HFFc6 (cell line): ENCODE measurements at regions not wholly inside any gene's neighbourhood (a gene's known extent, or its start where the extent isn't known, plus 50 kb on each side); places are given as distances from the start of the nearest gene placed in this dataset.

Experiments used
- DNase-seq: peaks from one replicate; pipeline ENCODE4 v3.0.0-alpha.2; 2018
- H3K27ac Mint-ChIP-seq: 2 replicates; pipeline ENCODE4 v1.8.0; 2020; ENCODE audit warnings: mild to moderate bottlenecking, mixed read lengths
- H3K27me3 Mint-ChIP-seq: 2 replicates; pipeline ENCODE4 v1.8.0; 2021; ENCODE audit warnings: mild to moderate bottlenecking, moderate library complexity, mixed read lengths; ENCODE audit not compliant: insufficient read depth
- H3K36me3 Mint-ChIP-seq: 2 replicates; pipeline ENCODE4 v1.8.0; 2021; ENCODE audit warnings: low read depth, mixed read lengths
- H3K4me1 Mint-ChIP-seq: 2 replicates; pipeline ENCODE4 v1.8.0; 2020; ENCODE audit warnings: low read depth, mixed read lengths
- H3K4me3 Mint-ChIP-seq: 2 replicates; pipeline ENCODE4 v1.8.0; 2020; ENCODE audit warnings: mild to moderate bottlenecking, moderate library complexity, mixed read lengths
- H3K9me3 Mint-ChIP-seq: 2 replicates; pipeline ENCODE4 v1.8.0; 2020; ENCODE audit warnings: mild to moderate bottlenecking, mixed read lengths
- TF ChIP-seq, protein P1 (sequence below): fragments of 200-600 bp; sonication (generic); IDR thresholded peaks from 2 replicates; pipeline ENCODE4 v1.5.0; 2021; ENCODE audit warnings: antibody characterized with exemption, mild to moderate bottlenecking

DNA sequence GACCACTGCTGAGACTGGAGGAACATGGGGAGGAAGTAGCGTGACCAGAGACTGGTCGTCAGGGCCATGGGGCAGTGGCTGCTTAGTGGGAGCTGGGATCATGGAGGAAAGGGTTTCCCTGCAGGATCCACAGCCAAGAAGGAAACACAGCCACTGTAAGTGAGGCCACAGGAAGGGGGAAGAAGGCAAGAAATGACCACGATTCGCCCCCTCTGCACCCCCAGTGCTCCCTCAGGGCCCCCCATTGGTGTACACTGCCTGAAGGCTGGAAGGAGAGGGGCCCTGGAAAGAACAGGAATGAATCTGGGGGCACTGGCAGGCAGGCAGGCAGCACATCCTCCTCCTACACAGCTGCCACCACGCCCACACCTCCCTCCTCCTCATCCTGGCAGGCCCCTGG is 62.5 kb upstream of the RMDN2 start:
- Mint-ChIP-seq H3K27ac (no peak overlapping the region), H3K9me3 (no peaks in the 10 kb centered on the region), H3K4me3 (no peak overlapping the region), H3K36me3 (no peaks in the 10 kb centered on the region), H3K4me1 (peaks cover 14% of the 10 kb centered on the region), H3K27me3 (peaks cover 15% of the 10 kb centered on the region)
- TF ChIP-seq, protein P1, sequence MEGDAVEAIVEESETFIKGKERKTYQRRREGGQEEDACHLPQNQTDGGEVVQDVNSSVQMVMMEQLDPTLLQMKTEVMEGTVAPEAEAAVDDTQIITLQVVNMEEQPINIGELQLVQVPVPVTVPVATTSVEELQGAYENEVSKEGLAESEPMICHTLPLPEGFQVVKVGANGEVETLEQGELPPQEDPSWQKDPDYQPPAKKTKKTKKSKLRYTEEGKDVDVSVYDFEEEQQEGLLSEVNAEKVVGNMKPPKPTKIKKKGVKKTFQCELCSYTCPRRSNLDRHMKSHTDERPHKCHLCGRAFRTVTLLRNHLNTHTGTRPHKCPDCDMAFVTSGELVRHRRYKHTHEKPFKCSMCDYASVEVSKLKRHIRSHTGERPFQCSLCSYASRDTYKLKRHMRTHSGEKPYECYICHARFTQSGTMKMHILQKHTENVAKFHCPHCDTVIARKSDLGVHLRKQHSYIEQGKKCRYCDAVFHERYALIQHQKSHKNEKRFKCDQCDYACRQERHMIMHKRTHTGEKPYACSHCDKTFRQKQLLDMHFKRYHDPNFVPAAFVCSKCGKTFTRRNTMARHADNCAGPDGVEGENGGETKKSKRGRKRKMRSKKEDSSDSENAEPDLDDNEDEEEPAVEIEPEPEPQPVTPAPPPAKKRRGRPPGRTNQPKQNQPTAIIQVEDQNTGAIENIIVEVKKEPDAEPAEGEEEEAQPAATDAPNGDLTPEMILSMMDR: no peak
- no peak for DNase-seq

DNA sequence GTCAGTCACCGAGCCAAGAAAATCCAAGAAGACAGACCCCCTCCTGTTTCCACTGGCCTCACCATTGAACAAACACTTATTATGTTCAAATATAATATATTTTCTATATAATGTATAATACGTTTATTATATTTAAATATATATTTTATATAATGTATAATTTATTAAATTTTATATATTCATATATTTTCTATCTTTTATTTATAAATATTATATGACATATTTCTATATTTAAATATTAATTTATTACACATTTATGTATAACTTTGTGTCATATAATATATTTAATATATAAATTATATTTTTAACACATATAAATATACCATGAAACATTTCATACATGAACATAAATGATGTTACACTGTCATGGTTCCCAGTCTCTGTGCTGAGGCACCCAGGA is 60.9 kb upstream of the RMDN2 start:
- Mint-ChIP-seq H3K4me1 (no peaks in the 10 kb centered on the region), H3K27me3 (peaks cover 14% of the 10 kb centered on the region)

DNA sequence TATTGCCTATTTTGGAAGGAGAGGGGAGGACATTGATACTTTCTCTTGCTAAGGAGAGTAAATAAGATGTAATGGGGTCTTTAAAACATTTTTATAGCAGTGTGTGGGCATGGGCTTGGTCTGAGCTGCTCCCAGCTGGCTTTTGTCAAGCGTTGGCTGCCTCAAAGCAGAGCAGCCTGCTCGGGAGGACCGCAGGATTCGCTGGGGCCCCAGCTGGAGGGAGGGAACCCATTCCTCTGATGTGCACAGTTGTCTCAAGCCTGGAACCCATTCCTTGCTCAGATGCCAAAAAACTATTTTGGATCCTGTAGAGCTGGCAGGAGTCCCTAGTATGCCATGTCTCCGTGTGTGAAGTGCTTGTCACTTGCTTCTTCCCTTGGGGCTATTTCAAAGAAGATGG is 59.4 kb upstream of the RMDN2 start:
- Mint-ChIP-seq H3K4me3 (no peak overlapping the region), H3K27me3 (peaks cover 12% of the 10 kb centered on the region), H3K36me3 (no peaks in the 10 kb centered on the region), H3K9me3 (no peaks in the 10 kb centered on the region), H3K4me1 (peaks cover 8% of the 10 kb centered on the region), H3K27ac (no peak overlapping the region)
- TF ChIP-seq, protein P1: no peak
- DNase-seq: no peak

More for the DNA sequence above, 60.9 kb upstream of the RMDN2 start:
- DNase-seq: no peak
- Mint-ChIP-seq H3K36me3 (no peaks in the 10 kb centered on the region), H3K4me3 (no peak overlapping the region), H3K9me3 (no peaks in the 10 kb centered on the region), H3K27ac (no peak overlapping the region)
- TF ChIP-seq, protein P1: no peak

DNA sequence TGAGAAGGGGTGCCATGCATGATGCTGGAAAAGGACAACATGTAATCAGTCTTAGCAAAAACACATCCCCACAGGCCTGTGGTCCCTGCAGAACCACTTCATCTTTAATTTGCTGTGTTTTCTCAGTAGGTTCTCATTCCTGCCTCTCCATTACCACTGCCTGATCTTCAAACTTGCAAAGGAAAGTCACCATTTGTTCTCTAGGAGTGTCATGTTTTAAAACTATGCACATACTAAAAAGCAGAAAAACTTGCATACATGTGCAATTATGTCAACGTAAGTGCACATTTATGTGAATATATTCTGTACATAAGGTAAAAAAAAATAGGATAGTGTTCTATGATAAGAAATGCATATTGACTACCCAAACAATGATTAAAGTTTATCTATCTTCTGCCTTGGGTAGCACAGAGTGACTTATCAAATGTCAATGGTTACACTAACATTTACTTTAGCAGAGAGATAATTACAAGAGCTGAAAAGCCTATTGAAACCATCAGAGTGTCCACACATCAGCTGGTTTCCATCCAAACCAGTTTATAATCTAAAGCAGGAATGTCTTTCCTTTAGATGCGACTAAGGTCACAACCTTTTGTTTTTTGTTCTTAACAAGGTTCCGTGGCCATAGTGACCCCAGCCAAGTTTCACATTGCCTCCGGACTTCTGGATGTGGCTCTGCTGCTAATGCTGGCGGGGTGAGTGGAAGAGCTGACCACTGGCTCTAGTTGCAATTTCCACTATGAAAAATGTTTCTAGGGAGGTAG is 58.7 kb upstream of the RMDN2 start:
- H3K4me3 Mint-ChIP-seq: no peak overlapping the region
- H3K27ac Mint-ChIP-seq: no peak overlapping the region
- TF ChIP-seq, protein P1: no peak
- no peaks in the 10 kb centered on the region for H3K36me3 Mint-ChIP-seq
- H3K4me1 Mint-ChIP-seq: peaks cover 15% of the 10 kb centered on the region
- no peaks in the 10 kb centered on the region for H3K9me3 Mint-ChIP-seq
- DNase-seq: no peak
- H3K27me3 Mint-ChIP-seq: peaks cover 12% of the 10 kb centered on the region

DNA sequence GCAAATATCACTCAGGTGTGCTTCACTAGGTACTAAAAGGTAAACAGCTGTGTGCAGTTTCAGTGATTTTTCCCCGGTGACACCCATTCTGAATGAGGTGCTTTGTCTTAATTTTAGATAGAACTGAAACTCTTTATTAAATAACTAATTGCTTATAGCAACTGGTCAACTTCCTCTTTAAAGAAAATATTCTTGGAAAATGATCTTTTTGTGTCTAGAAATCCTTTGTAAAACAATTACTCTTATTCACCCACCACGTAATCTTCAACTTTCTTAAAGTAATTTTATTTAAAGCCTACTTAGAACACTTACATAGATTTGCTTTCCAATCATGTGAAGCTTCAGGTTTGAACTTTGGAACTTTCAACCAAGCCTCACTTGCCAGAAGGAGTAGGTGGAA is 57.9 kb upstream of the RMDN2 start:
- TF ChIP-seq, protein P1: no peak
- no peak overlapping the region for H3K4me3 Mint-ChIP-seq
- H3K9me3 Mint-ChIP-seq: no peaks in the 10 kb centered on the region
- no peaks in the 10 kb centered on the region for H3K36me3 Mint-ChIP-seq
- peaks cover 7% of the 10 kb centered on the region for H3K27me3 Mint-ChIP-seq
- DNase-seq: no peak
- peaks cover 23% of the 10 kb centered on the region for H3K4me1 Mint-ChIP-seq
- no peak overlapping the region for H3K27ac Mint-ChIP-seq
